HG03521 (cell line): ENCODE measurements at regions not wholly inside any gene's neighbourhood (a gene's known extent, or its start where the extent isn't known, plus 50 kb on each side); places are given as distances from the start of the nearest gene placed in this dataset.
A peak's percentile ranks its signal among the peaks of the same experiment; 100 is the strongest.

Experiments
- ATAC-seq: cut with Tn5 transposase; IDR thresholded peaks from one replicate; pipeline ENCODE4 v1.9.1; 2021; ENCODE audit warnings: mild to moderate bottlenecking, moderate library complexity; ENCODE audit not compliant: unreplicated experiment

DNA sequence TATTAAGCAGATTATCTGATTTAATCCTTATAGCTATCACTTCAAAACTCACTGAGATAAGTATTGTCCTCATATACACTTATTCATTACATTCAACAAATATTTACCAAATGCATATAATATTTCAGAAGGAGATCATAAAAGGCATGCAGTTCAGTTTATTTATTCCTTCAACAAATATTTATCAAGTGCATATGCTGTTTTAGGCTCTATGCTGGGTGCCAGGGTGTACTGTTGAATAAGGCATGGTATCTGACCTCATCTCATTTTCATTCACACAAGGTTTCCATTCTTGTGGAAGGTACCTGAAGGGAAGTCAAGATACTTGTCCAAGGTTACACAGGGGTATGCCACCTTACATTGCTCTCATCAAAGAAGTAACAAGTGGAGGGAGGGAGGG, 213.0 kb downstream of the INSIG2 start:
- no peak for ATAC-seq

DNA sequence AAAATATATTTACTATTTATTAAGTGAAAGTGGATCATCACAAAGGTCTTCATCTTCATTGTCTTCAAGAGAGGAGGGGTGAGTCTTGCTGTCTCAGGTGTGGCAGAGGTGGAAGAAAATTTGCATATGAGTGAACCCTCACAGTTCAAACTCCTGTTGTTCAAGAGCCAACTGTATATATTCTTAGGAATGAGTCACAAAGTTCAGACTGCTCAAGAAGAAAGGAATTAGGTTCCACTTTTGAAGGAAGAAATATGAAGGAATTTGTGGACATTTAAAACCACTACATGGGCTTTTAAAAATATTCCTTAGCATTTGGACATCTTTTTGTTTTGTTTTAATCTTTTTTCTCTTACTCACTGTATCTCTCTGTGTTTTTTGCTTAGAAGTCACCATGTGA, 212.6 kb downstream of the INSIG2 start:
- ATAC-seq = no peak

DNA sequence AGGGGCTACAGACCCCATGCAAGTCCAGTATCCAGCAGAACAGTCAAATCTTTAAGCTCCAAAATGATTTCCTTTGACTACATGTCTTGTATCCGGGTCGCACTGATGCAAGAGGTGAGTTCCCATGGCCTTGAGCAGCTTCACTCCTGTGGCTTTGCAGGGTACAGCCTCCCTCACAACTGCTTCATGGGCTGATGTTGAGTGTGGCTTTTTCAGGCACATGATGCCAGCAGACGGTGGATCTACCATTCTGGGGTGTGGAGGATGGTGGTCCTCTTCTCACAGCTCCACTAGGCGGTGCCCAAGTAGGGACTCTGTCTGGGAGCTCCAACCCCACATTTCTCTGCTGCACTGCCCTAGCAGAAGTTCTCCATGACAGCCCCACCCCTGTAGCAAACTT, 208.4 kb downstream of the INSIG2 start:
- no peak for ATAC-seq

DNA sequence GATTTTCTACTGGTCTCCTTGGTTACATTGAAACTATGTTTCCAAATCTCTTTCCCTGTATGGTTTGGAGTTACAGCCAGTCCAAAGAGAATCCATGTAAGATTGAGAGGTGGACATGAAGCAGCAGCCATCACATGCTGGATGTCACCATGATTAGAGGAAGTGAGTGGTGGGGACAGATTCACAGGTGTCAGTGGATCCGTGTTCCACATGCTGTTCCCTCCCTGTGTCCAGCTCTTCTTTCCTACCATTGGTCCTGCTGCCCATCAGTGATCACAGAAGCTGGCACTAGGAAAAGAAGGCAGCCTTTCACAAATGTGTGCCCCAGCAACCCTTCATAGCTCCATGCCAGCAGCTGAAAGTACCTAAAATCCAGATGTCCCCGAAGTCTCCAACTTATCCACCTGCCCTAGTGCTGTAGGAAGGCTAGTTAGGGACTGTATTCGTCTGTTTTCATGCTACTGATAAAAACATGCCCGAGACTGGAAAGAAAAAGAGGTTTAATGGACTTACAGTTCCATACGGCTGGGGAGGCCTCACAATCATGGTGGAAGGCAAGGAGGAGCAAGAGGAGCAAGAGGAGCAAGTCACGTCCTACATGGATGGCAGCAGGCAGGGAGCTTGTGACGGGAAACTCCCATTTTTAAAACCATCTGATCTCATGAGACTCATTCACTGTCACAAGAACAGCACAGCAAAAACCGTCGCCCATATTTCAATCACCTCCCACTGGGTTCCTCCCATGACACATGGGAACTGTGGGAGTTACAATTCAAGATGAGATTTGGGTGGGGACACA, 207.5 kb downstream of the INSIG2 start:
- ATAC-seq = no peak

DNA sequence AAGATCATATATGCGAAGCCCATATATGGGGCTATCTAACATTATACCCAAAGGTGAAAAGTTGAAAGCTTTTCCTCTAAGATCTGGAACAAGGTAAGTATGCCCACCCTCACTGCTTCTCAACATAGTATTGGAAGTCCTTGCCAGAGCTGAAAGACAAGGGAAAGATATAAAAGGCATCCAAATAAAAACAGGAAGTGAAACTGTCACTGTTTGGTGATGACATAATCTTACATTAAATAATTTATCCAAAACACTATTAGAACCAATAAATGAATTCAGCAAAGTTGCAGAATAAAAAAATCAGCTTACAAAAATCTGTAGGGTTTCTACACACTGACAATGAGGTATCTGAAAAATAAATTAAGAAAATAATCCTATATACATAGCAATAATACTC, 205.8 kb downstream of the INSIG2 start:
- no peak for ATAC-seq

DNA sequence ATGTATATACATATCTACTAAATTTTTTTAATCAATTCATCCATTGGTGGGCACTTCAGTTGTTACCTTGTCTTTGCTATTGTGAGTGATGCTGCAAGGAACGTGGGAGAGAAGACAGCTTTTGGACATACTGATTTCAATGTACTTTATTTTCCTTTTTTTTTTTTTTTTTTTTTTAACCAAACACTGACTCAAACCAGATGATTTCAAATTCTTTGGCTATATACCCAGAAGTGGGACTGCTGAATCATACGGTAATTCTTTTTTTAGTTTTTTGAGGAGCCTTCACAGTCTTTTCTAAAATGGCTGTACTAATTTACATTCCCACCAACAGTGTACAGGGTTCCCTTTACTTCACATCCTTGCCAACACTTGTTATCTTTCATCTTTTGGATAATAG, 204.7 kb downstream of the INSIG2 start:
- ATAC-seq = no peak

DNA sequence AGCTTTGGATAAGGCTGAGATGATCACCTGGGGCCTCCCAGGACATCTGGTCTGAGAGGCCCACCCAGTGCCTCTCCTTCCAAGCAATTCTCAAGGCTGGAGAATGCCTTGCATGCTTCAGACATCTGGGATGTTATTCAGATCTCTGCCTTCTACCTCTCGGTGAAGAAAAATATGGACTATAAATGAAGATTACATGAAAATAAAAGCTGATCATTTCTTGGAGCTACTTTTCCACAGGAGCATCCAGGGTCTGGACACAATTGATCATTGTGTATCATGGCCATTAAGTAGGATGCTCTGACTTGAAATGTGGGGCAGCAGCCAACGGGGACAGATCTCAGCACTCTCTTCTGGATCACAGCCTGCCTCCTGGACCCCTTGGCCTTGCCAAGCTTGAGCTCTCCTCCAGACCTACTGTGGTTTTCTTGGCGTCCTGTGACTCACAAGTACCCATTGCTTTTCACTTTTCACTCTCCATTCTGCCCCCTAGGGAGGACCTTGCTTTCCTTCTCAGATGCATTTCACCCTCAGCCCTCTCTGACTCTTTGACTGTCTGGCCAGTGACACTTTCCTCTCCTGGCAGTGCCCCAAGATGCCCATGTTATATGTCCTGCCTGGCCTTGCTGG, 203.1 kb downstream of the INSIG2 start:
- no peak for ATAC-seq

DNA sequence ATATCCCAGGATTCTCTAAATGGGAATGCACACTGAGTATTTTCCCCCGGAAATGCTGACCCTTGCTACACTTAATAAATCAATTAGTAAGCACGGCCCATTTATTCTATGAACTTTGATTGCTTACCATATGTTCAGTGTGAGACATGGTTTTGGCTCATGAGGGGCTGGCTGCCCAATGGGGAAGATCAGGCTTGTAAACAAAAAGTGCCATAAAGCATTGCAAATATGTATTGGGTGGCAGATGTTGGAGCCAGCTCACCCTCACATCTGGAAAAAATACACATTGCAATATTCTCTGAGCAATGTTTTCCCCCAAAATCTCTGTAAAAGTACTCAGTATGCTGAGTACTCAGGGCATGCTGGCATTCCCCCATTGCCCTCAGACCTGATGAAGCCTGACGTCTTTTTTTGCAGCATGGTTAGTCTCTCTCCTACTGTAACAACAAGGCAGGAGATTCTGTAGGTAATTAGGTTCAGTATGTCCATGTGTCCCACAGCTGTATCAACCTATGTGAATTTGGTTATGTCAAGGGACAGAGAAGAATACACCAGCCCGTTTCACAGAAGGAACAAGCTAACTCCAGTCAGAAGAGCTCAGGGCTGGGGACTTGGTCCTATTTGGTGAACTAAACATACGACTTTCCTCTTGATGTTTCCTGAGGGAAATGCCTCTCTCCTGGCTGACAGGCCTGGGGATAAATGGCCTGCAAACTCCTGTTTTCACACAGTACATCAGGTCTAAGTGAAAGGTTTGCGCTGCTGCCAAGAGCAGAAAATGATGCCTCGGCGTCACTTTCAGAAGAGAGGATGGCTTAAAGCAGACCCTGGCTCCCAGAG, 202.4 kb downstream of the INSIG2 start:
- no peak for ATAC-seq

DNA sequence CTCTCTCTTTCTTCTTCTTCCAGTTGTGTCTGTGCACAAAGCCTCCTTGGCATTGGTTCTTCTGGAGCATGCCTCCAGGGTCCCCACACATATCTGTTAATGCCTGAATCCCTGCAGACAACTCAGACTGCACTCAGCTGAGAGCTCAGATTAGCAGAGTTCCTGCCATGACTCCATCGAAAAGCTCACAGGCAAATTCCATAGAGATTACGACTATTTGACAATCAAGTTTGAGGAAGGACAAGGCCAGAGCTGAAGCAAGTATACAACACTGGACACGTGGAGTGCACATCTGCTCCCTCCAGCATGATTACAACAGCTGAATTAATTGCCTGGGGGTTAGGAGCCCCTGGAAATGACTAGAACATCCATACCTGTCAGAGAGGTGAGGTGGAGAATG, 190.7 kb downstream of the INSIG2 start:
- no peak for ATAC-seq

DNA sequence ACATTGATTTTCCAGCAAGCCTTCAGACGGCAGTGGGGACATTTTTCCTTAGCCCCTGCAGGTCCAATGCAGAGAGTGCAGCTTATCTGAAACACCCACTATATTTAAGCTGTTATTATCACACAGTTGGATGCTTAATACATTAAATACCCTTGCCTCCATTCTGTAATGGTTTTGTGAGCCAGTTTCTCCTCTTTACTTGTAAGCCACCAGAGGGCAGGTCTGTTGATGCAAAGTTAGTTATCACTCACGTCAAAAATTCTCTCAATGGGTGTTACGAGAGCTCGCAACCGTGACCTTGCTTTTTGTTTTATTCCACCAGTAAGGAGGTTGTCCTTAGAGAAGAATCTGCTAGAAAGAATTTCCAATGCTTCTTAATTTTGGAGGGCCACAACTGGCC, 189.8 kb downstream of the INSIG2 start:
- ATAC-seq = no peak

DNA sequence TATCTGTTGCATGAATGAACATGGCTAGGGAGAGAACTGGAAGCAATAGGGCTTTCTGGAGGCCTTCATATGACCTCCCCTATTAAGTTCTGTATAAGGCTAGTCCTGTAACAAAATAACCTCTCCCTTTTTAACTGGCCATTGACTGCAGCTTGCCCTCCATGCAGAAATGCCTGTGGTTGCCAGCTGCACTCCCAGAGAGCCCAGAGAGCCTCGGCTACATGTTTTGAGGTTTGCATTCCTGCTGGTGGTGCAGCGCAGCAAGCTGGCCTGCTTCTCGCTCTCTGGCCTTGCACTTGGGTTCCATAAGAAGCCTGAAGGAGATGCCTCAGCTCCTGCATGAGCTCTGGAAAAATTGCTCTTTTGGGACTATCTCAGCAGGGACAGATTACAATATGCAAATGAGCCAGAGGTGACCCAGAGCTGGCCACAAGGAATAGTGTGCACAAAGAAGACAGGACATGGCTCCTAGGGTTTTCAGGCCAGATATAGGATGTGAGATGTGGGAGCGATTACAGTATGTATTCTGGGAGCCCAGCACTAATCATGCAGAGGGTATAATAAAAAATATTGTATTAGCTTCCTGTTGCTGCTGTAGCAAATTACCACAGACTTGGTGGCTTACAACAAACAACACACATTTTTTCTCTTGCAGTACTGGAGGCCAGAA, 186.7 kb downstream of the INSIG2 start:
- no peak for ATAC-seq

DNA sequence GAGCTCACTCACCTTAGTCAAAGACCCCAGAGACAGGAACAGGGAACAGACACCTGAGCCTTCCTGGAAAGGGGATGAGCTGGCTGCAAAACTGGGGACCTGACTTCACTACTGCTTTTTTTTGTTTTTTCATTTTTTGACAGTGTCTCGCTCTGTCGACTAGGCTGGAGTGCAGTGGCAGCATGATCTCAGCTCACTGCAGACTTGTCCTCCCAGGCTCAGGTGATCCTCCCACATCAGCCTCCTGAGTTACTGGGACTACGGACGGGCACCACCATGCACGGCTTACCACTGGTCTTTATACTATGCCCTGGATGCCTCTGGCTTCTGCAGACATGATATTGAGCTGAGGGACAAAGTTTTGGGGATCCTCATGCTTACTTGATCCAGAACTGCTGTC, 184.1 kb downstream of the INSIG2 start:
- ATAC-seq = no peak

DNA sequence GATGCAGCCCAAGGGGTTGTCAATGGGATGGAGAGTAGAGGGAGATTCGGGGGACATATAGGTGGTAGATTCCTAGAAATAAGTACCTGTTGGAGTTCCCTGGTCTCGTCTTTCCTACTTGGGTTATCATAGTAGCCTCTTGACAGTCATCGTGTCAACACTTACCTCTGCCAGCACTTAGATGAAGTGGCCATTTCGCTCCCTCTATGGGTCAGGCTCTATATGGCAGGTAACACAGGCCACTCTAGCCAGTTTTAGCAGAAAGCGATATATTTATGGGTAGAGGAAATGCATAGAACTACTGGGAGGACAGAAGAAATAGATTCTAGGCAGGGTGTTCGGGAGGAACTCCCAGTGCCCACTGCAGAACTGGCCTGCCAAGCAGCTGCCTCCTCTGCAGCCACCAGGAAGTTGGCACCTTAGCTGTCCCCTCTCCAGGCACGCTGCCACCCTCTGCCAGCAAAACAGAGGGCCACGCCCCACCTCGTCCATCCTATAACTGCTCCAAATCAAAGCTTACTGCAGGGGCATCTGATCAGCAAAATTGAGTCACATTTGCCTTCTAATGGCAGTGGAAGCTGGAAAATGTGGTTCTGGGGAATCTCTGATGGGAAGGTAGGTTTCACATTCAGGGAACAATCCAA, 181.3 kb downstream of the INSIG2 start:
- peak; percentile 57 for ATAC-seq

DNA sequence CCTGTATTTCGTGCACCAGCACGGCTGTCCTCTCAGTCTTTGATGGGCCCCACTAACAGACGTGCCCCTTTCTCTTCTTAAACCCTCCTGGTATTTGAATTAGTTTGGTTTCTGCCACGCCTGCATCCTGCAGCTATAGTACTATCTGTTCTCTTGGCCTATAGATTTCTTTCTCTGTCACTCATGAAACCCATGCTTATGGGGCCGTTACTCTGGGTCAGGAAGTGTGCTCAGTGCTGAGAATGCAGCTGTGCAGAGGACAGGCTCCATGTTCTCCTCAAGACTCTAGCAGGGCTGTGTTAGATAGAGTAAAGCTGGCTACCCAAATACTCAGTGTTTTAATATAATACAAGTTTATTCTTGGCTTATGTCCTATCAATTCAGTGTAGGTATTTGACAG, 180.0 kb downstream of the INSIG2 start:
- no peak for ATAC-seq

DNA sequence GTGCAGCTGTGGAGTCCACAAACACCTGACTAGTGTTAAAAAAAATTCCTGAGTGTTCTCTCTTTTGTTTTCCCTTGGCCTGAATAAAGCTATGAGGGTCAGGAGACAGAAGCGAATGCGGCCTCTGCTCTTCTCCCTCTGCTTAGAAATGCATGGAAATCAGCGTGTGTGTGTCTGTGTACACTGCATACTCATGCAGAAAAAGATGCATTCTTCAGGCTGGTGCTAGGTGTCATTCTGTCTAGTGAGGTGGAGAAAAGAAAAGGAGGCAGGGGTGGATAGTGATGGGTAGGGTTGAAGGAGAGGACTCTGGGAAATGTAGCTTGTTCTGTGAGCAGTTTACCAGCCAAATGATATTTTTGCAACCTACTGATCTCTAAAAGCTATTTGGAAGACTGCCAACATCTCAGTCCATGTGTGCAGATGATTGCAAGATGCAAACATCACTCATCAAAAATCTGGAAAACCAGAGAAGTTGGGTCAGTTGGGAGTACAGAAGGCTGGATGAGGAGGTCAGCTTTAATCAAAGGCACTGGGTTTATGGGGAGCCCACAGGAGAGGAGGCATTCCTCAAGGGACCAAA, 177.7 kb downstream of the INSIG2 start:
- no peak for ATAC-seq

DNA sequence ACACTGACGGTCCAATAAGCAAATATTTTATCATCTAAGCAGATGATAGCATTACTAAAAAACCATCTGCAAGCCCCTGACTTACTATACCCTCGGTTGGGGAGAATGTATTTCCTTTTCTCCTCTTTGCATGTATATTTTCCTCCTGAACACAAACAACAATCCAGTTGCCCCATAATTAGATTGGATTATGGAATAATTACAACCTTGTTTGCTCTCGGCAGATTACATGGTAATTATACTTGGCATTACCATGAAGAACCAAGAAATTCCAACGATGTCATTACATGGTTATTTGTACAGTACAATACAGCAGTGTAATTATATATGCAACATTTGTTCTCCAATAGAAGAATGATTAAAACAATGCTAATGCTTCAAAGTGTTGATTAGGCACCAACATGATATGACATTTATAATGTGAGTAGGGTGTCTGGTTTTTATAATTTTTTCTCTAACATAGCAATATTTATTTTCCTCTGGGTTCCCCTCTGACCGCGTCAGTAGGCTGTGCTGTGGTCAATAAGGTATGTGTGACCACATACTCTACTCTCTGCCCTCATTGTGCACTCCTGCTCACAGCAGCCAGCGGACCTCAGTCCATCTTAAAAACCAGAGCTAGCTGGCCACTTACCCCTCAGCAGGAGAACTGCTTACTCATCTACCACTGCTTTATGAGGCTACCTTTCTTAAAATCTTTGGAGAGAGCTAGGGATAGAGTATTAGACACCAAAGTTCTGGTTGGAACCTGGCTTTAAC, 176.1 kb downstream of the INSIG2 start:
- no peak for ATAC-seq

DNA sequence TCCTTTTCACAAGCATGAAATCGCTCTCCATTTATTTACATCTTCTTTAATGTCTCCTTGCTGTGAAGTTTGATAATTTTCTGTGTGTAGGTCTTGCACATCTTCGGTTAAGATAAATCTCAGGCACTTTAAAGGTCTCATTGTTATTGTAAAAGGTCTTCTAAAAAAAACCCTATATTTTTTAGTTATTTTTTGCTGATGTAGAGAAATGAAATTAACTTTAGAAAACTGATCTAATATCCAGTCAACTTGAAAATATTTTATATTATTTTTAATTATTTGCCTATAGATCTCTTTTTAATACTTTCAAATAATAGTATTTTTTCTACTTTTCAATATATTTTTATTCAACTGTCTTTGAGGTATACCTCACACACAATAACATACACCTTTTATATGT, 169.4 kb downstream of the INSIG2 start:
- ATAC-seq = no peak

DNA sequence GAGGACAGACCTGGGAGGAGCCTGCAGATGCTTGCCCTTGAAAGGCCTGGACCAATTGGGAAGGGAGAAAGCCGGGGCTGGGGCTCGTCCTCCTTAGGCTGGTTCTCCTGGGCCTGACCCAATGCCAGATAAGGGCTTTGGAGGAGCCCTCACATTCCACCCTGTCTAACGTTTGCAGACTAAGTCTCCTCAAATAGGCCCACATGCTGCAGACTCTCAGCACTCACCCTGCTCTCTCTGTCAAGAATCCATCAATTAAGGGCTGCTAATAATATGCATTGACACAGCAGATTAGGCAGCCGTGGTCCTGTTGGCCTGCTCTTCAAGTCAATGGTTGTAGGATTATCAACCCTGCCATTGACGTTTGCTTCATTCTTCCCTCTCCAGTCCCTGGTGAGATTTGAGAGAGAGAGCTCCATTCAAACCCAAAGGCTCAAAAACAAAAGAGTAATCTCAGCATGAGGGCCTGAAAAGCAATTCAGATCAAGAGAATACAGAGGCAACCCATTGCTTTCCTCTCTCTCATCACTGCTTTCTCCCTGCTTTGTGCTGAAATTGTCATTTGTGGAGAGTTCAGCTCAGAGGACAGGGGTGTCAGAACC, 167.6 kb downstream of the INSIG2 start:
- no peak for ATAC-seq

DNA sequence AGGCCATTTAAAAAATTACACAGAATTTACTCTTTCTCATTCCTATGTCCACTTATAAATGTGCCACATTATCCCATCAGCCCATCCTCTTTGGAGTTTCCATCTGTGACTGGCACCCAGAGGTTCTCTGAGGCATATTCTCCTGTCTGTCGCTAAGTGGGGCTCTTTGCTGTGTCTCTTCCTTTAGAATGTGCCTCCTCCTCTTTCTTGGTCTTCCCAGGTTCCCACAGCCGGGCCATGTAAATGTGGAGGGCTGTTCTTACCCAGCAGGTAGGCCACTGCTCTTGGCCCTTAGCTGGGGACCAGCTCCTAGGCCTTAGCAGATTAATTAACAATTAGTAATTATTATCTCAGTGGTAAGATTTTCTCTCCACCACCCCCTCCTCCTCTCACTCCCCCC, 167.0 kb downstream of the INSIG2 start:
- no peak for ATAC-seq
